Omental fat pad (tissue), 3 donors: ENCODE measurements at regions not wholly inside any gene's neighbourhood (a gene's known extent, or its start where the extent isn't known, plus 50 kb on each side); places are given as distances from the start of the nearest gene placed in this dataset.

Experiments
- ATAC-seq: fragments of 150-250 bp; one replicate; pipeline ENCODE4 v1.9.1; 2016; ENCODE audit warnings: mild to moderate bottlenecking, moderate library complexity; ENCODE audit not compliant: low FRiP score
- DNase-seq: peaks from one replicate; pipeline ENCODE4 v3.0.0-alpha.2; 2019; ENCODE audit warnings: low spot score
- TF ChIP-seq, protein P1 (sequence below), 3 donors: fragments of 450-650 bp; IDR thresholded peaks; one replicate each; pipeline ENCODE4 v1.5.1; 2016 to 2017; ENCODE audit warnings: antibody characterized with exemption in 3 of 3, mild to moderate bottlenecking in 3 of 3, moderate library complexity in 2 of 3

GRCh38 chr6:145075425-145075824, 659.9 kb downstream of the EPM2A start:
- ATAC-seq: no peak
- DNase-seq: no peak
- TF ChIP-seq, protein P1, sequence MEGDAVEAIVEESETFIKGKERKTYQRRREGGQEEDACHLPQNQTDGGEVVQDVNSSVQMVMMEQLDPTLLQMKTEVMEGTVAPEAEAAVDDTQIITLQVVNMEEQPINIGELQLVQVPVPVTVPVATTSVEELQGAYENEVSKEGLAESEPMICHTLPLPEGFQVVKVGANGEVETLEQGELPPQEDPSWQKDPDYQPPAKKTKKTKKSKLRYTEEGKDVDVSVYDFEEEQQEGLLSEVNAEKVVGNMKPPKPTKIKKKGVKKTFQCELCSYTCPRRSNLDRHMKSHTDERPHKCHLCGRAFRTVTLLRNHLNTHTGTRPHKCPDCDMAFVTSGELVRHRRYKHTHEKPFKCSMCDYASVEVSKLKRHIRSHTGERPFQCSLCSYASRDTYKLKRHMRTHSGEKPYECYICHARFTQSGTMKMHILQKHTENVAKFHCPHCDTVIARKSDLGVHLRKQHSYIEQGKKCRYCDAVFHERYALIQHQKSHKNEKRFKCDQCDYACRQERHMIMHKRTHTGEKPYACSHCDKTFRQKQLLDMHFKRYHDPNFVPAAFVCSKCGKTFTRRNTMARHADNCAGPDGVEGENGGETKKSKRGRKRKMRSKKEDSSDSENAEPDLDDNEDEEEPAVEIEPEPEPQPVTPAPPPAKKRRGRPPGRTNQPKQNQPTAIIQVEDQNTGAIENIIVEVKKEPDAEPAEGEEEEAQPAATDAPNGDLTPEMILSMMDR (IDR thresholded peaks at IDR 0.05): no peak

DNA sequence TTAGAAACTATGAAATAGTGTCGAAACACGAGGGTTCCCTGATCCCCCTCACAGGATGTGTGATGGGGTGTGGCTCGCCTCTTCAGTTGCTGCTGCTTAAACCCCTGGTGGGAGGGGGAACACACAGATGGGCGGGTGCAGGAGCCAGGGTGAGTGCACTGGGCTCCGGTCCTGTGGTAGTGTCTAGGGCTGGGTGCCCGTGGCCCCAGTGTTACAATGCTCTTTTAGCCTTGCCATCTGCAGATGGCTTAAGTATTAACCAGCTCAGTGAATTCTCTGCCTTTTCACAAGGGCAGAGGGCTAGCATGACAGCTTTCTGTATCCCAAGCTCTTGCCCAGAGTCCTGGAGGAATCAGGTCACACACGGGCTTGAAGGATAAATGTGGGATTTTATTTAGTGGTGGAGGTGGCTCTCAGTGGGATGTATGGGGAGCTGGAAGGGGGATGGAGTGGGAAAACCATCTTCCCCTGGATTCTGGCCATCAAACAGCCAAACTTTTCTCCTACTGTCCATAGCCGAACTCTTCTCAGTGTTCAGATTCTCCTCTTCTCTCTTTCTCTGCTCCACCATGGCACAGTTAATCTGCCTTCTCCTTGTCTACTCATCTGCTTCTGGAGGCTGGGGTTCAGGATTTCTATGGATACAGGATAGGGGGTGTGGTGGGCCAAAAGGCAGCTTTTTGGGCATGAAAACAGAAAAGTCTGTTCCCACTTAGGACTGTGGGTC, 659.0 kb downstream of the EPM2A start:
- ATAC-seq: no peak
- TF ChIP-seq, protein P1 (IDR thresholded peaks at IDR 0.05): no peak
- no peak for DNase-seq

- ATAC-seq: no peak
- no peak for DNase-seq
- TF ChIP-seq, protein P1 (IDR thresholded peaks at IDR 0.05): no peak
These were observed 657.9 kb downstream of the EPM2A start for GRCh38 chr6:145077382-145077781.

DNA sequence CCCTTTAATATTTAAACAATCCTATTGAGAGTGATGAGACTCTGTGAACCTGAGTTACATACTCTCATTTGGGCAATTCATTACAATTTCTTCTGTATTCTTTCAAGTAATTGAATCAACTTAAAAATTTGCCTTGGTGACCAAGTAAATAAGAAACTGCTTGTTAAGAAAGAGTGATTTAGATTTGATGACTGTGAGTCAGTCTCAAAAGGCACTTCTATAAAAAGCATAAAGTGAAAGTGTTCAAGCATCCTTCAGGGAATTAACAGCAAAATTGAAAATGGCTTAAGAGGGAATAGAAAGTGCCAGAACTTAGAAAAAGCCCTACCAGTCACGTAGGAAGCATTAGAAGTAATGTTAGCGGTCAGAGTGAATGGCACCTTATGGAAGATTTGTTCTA, 654.7 kb downstream of the EPM2A start:
- TF ChIP-seq, protein P1 (IDR thresholded peaks at IDR 0.05): no peak
- DNase-seq (no peak), ATAC-seq (no peak)

GRCh38 chr6:145081677-145082076, 653.6 kb downstream of the EPM2A start:
- ATAC-seq: no peak

GRCh38 chr6:145082359-145082758, 653.0 kb downstream of the EPM2A start:
- ATAC-seq (no peak), DNase-seq (no peak)
- TF ChIP-seq, protein P1 (IDR thresholded peaks at IDR 0.05): no peak

More at GRCh38 chr6:145081677-145082076, 653.6 kb downstream of the EPM2A start:
- DNase-seq: no peak
- TF ChIP-seq, protein P1 (IDR thresholded peaks at IDR 0.05): no peak

GRCh38 chr6:145086197-145086596, 649.1 kb downstream of the EPM2A start:
- DNase-seq (no peak), ATAC-seq (no peak)
- TF ChIP-seq, protein P1 (IDR thresholded peaks at IDR 0.05): no peak
